HCT116 (cell line): ENCODE measurements at regions not wholly inside any gene's neighbourhood (a gene's known extent, or its start where the extent isn't known, plus 50 kb on each side); places are given as distances from the start of the nearest gene placed in this dataset.

Experiments used
- ATAC-seq: fragments of 200-7000 bp; cut with Tn5 transposase; 2 replicates; pipeline ENCODE4 v1.9.1; 2020; ENCODE audit warnings: mild to moderate bottlenecking, moderate library complexity
- BruUV-seq: library from RNA; stranded (reverse); fragments of 400-500 nt; replicated peaks from 2 replicates; lab custom pipeline; 2021; lab: Mats Ljungman, UMichigan
- CTCF ChIA-PET: fragments of 300-600 bp; sonication (Branson Sonifier 250); formaldehyde crosslinking; loops from one replicate; lab custom pipeline; 2021; ENCODE audit warnings: antibody characterized with exemption; lab: Charles Lee
- POLR2A ChIA-PET: fragments of 300-600, 350-600 bp; sonication (Branson Sonifier 250); formaldehyde crosslinking; loops from one replicate; lab custom pipeline; 2021; ENCODE audit warnings: antibody characterized with exemption; lab: Charles Lee
- RAD21 ChIA-PET, 2 experiments: fragments of 300-600 bp; sonication (Branson Sonifier 250); formaldehyde crosslinking; loops; one replicate each; lab custom pipeline; 2023; ENCODE audit warnings: low total read pairs in 2 of 2; ENCODE audit not compliant: uncharacterized antibody in 2 of 2, unreplicated experiment in 2 of 2, low non-redundant PET in 1 of 2; lab: Charles Lee
- DNase-seq: peaks from one replicate; pipeline ENCODE4 v3.0.0-alpha.2; 2010; ENCODE audit warnings: low read depth, low spot score
- H2AFZ ChIP-seq: fragments of 200-600 bp; shearing (Covaris generic), sonication (generic); 2 replicates; pipeline ENCODE4 v1.6.1; 2017; ENCODE audit warnings: low read depth, mixed run types, mixed read lengths, antibody characterized with exemption, low read length; ENCODE audit not compliant: poor library complexity, severe bottlenecking
- H3K27ac ChIP-seq: 2 replicates; pipeline ENCODE4 v1.5.1; 2012; ENCODE audit warnings: low read depth, low read length
- H3K27me3 ChIP-seq: fragments of 200-600 bp; sonication (generic); 2 replicates; pipeline ENCODE4 v1.6.1; 2016; ENCODE audit warnings: mixed run types, low read length, mixed read lengths; ENCODE audit not compliant: insufficient read depth
- H3K36me3 ChIP-seq, 2 experiments: fragments of 200-500 bp in 1 of 2; fragments of 200-600 bp in 1 of 2; sonication (Bioruptor generic) in 1 of 2; sonication (generic) in 1 of 2; 2 replicates each; pipeline versions ENCODE4 v1.5.1 to v1.6.1; 2014 to 2016; ENCODE audit warnings: low read length in 2 of 2, inconsistent platforms in 1 of 2, mixed read lengths in 1 of 2, mixed run types in 1 of 2; ENCODE audit not compliant: insufficient read depth in 2 of 2, control insufficient read depth in 1 of 2
- H3K4me1 ChIP-seq, 2 experiments: fragments of 200-600 bp in 1 of 2; sonication (generic) in 1 of 2; 2 replicates each; pipeline versions ENCODE4 v1.5.1 to v1.6.1; 2012 to 2017; ENCODE audit warnings: low read length in 2 of 2, inconsistent platforms in 1 of 2, mild to moderate bottlenecking in 1 of 2, mixed read lengths in 1 of 2, mixed run types in 1 of 2, moderate library complexity in 1 of 2; ENCODE audit not compliant: insufficient read depth in 2 of 2, control insufficient read depth in 1 of 2
- H3K4me2 ChIP-seq: fragments of 200-600 bp; sonication (generic); 2 replicates; pipeline ENCODE4 v1.6.1; 2017; ENCODE audit warnings: mixed run types, low read length, mixed read lengths
- H3K4me3 ChIP-seq, 2 experiments: fragments of 200-600 bp in 1 of 2; sonication (generic) in 1 of 2; replicated peaks in 1 of 2; 2 replicates each; pipeline ENCODE4 v1.5.1; 2011 to 2016; ENCODE audit warnings: low read length in 2 of 2, control low read depth in 1 of 2, low read depth in 1 of 2, mild to moderate bottlenecking in 1 of 2, mixed read lengths in 1 of 2, mixed run types in 1 of 2
- H3K79me2 ChIP-seq: fragments of 200-600 bp; sonication (generic); 2 replicates; pipeline ENCODE4 v1.6.1; 2017; ENCODE audit warnings: mild to moderate bottlenecking, mixed run types, low read length, moderate library complexity, mixed read lengths; ENCODE audit not compliant: insufficient read depth
- H3K9ac ChIP-seq: fragments of 200-600 bp; sonication (generic); 2 replicates; pipeline ENCODE4 v1.6.1; 2016; ENCODE audit warnings: low read length, mixed read lengths
- H3K9me2 ChIP-seq: fragments of 200-600 bp; sonication (generic), shearing (Covaris generic); 2 replicates; pipeline ENCODE4 v1.6.1; 2017; ENCODE audit warnings: mixed run types, mild to moderate bottlenecking, moderate library complexity; ENCODE audit not compliant: insufficient read depth
- H3K9me3 ChIP-seq, 2 experiments: fragments of 200-500 bp in 1 of 2; fragments of 200-600 bp in 1 of 2; sonication (Bioruptor generic) in 1 of 2; sonication (generic) in 1 of 2; 2 replicates each; pipeline ENCODE4 v1.6.1; 2014 to 2017; ENCODE audit warnings: low read length in 2 of 2, mixed read lengths in 2 of 2, inconsistent platforms in 1 of 2, low read depth in 1 of 2, mild to moderate bottlenecking in 1 of 2, mixed run types in 1 of 2, moderate library complexity in 1 of 2; ENCODE audit not compliant: control insufficient read depth in 1 of 2, insufficient read depth in 1 of 2
- H4K20me1 ChIP-seq: fragments of 200-600 bp; sonication (generic), shearing (Covaris generic); 2 replicates; pipeline ENCODE4 v1.6.1; 2017; ENCODE audit warnings: mixed run types, mild to moderate bottlenecking, moderate library complexity; ENCODE audit not compliant: insufficient read depth
- ATF3 ChIP-seq: IDR thresholded peaks from 2 replicates; pipeline ENCODE4 v1.6.1; 2012
- CBX3 ChIP-seq: IDR thresholded peaks from 2 replicates; pipeline ENCODE4 v1.6.1; 2012; ENCODE audit warnings: low read depth
- CEBPB ChIP-seq: IDR thresholded peaks from 2 replicates; pipeline ENCODE4 v1.6.1; 2012; ENCODE audit warnings: low read depth
- ELF1 ChIP-seq: IDR thresholded peaks from 2 replicates; pipeline ENCODE4 v1.6.1; 2012; ENCODE audit warnings: low read depth, borderline replicate concordance
- EZH2 ChIP-seq: fragments of 200-600 bp; sonication (generic); IDR thresholded peaks from 2 replicates; pipeline ENCODE4 v1.6.1; 2017; ENCODE audit warnings: antibody characterized with exemption, mixed run types
- FOSL1 ChIP-seq: IDR thresholded peaks from 2 replicates; pipeline ENCODE4 v1.6.1; 2012; ENCODE audit warnings: low read depth
- JUND ChIP-seq: IDR thresholded peaks from 2 replicates; pipeline ENCODE4 v1.6.1; 2012
- POLR2A ChIP-seq: IDR thresholded peaks from 2 replicates; pipeline ENCODE4 v1.7.0; 2011; ENCODE audit warnings: borderline replicate concordance; ENCODE audit not compliant: insufficient read depth, insufficient read length; ENCODE audit errors: extremely low read depth
- POLR2AphosphoS5 ChIP-seq: IDR thresholded peaks from 2 replicates; pipeline ENCODE4 v1.6.1; 2011; ENCODE audit warnings: mild to moderate bottlenecking, low read depth, low read length, moderate library complexity
- RAD21 ChIP-seq: IDR thresholded peaks from 2 replicates; pipeline ENCODE4 v1.6.1; 2012; ENCODE audit warnings: low read depth, mild to moderate bottlenecking
- REST ChIP-seq: IDR thresholded peaks from 2 replicates; pipeline ENCODE4 v1.6.1; 2012; ENCODE audit warnings: low read depth
- SRF ChIP-seq: IDR thresholded peaks from 2 replicates; pipeline ENCODE4 v1.6.1; 2012; ENCODE audit warnings: low read depth
- TCF7L2 ChIP-seq: IDR thresholded peaks from 2 replicates; pipeline ENCODE4 v1.7.0; 2011; ENCODE audit warnings: borderline replicate concordance, inconsistent platforms; ENCODE audit not compliant: insufficient read depth, insufficient read length; ENCODE audit errors: extremely low read depth
- YY1 ChIP-seq: IDR thresholded peaks from 2 replicates; pipeline ENCODE4 v1.6.1; 2011; ENCODE audit warnings: low read length, low read depth, moderate library complexity, mild to moderate bottlenecking; ENCODE audit not compliant: insufficient replicate concordance; ENCODE audit errors: extremely low read depth
- ZFX ChIP-seq: fragments of 450-650 bp; IDR thresholded peaks from 2 replicates; pipeline ENCODE4 v1.6.1; 2017
- ZNF274 ChIP-seq: fragments of 200-500 bp; sonication (Bioruptor generic); IDR thresholded peaks from 2 replicates; pipeline ENCODE4 v1.6.1; 2014; ENCODE audit warnings: mild to moderate bottlenecking, low read depth, low read length, inconsistent platforms
- intact Hi-C: fragments of 100-400 bp; cut with micrococcal nuclease; formaldehyde crosslinking; loops from 2 replicates; pipeline ENCODE4 v1.10.0; 2022

- Histone ChIP-seq H3K36me3 (no peaks in the 10 kb centered on the region), H3K9me3 (0 out of 4 replicates have a peak, but pooled peaks cover 0 to 4% of the 10 kb centered on the region in 2 experiments), H3K4me2 (no peak overlapping the region), H2AFZ (no peak overlapping the region), H3K27ac (no peak overlapping the region), H4K20me1 (no peaks in the 10 kb centered on the region), H3K9ac (no peak overlapping the region), H3K9me2 (no peaks in the 10 kb centered on the region), H3K27me3 (no peaks in the 10 kb centered on the region), H3K4me1 (no peaks in the 10 kb centered on the region), H3K79me2 (no peaks in the 10 kb centered on the region), H3K4me3 (no peak overlapping the region)
- intact Hi-C loops: no loop called here
- ChIA-PET RAD21 (no interaction called here), CTCF (no interaction called here), POLR2A (no interaction called here)
- no TSS peak for BruUV-seq
- TF ChIP-seq CEBPB (no peak), SRF (no peak), POLR2AphosphoS5 (no peak), JUND (no peak), ELF1 (no peak), TCF7L2 (no peak), FOSL1 (no peak), CBX3 (no peak), POLR2A (no peak), ATF3 (no peak), RAD21 (no peak), YY1 (no peak)
- no peak for DNase-seq
- ATAC-seq: no peak
Observed at GRCh38 chr4:177194906-177195305, 114.8 kb upstream of the NEIL3 start.

- Histone ChIP-seq H3K27me3 (no peaks in the 10 kb centered on the region), H4K20me1 (no peaks in the 10 kb centered on the region), H3K9me3 (0 out of 4 replicates have a peak, but pooled peaks cover 0 to 4% of the 10 kb centered on the region in 2 experiments), H3K4me1 (no peaks in the 10 kb centered on the region), H3K9me2 (no peaks in the 10 kb centered on the region), H2AFZ (no peak overlapping the region), H3K79me2 (no peaks in the 10 kb centered on the region), H3K9ac (no peak overlapping the region), H3K36me3 (no peaks in the 10 kb centered on the region), H3K27ac (no peak overlapping the region), H3K4me3 (no peak overlapping the region), H3K4me2 (no peak overlapping the region)
- POLR2A ChIA-PET: no interaction called here
- CTCF ChIA-PET: no interaction called here
- ATAC-seq (no peak), DNase-seq (no peak)
- no TSS peak for BruUV-seq
- intact Hi-C loops: no loop called here
- RAD21 ChIA-PET: no interaction called here
- TF ChIP-seq POLR2AphosphoS5 (no peak), ATF3 (no peak), YY1 (no peak), EZH2 (no peak), FOSL1 (no peak), RAD21 (no peak), SRF (no peak), ZNF274 (no peak), CBX3 (no peak), ZFX (no peak), POLR2A (no peak), REST (no peak), CEBPB (no peak)
Observed at GRCh38 chr4:177196615-177197014, 113.1 kb upstream of the NEIL3 start.
